Transverse colon (tissue), 4 donors: ENCODE measurements at regions not wholly inside any gene's neighbourhood (a gene's known extent, or its start where the extent isn't known, plus 50 kb on each side); places are given as distances from the start of the nearest gene placed in this dataset.

Experiments used
- DNase-seq: peaks from one replicate; pipeline ENCODE4 v3.0.0-alpha.2; 2019
- H3K27ac ChIP-seq, 4 donors: fragments of 200-600 bp; sonication (generic); 2 replicates each; pipeline ENCODE4 v1.5.1; 2016 to 2018; ENCODE audit warnings: inconsistent platforms in 4 of 4
- H3K27me3 ChIP-seq: fragments of 200-600 bp; sonication (generic); 2 replicates; pipeline ENCODE4 v1.5.1; 2017; ENCODE audit warnings: inconsistent platforms
- H3K36me3 ChIP-seq, 4 donors: fragments of 200-600 bp; sonication (generic); 2 replicates each; pipeline ENCODE4 v1.5.1; 2017 to 2019; ENCODE audit warnings: inconsistent platforms in 4 of 4
- H3K4me1 ChIP-seq, 4 donors: fragments of 200-600 bp; sonication (generic); 2 replicates each; pipeline ENCODE4 v1.5.1; 2017 to 2020; ENCODE audit warnings: inconsistent platforms in 4 of 4
- H3K4me3 ChIP-seq, 4 donors: fragments of 200-600 bp; sonication (generic); 1 replicate in 1 of 4; 2 replicates in 3 of 4; pipeline versions ENCODE4 v1.5.1 to v1.6.1; 2017 to 2019; ENCODE audit warnings: inconsistent platforms in 4 of 4
- H3K9me3 ChIP-seq, 2 donors: fragments of 200-600 bp; sonication (generic); 2 replicates each; pipeline ENCODE4 v1.5.1; 2017 to 2019; ENCODE audit warnings: inconsistent platforms in 2 of 2
- EP300 ChIP-seq: sonication (generic); formaldehyde crosslinking; IDR thresholded peaks from one replicate; pipeline ENCODE4 v1.6.1; 2017; ENCODE audit warnings: antibody characterized with exemption, low read depth
- POLR2A ChIP-seq: fragments of 450-650 bp; IDR thresholded peaks from one replicate; pipeline ENCODE4 v1.6.1; 2016; ENCODE audit warnings: antibody characterized with exemption, mild to moderate bottlenecking, moderate library complexity
- POLR2AphosphoS5 ChIP-seq, 3 donors: sonication (generic); formaldehyde crosslinking; IDR thresholded peaks; one replicate each; pipeline ENCODE4 v1.6.1; 2016; ENCODE audit warnings: antibody characterized with exemption in 3 of 3
- WGBS, 2 donors: methylation state at CpG; one replicate each; pipeline ENCODE4 v1.1.5; 2018; ENCODE audit warnings: low coverage in 1 of 2; 5-methylcytosine and 5-hydroxymethylcytosine counted together
- in situ Hi-C, 4 donors: fragments of 200-750 bp; cut with MboI; loops; one replicate each; pipeline versions ENCODE4 v1.15.0 to v1.15.1; 2017; ENCODE audit warnings: low sequenced_read_pairs in 3 of 4, low pct_ligation_motif_present in 1 of 4, low pct_unique_long_range_greater_than_20kb in 1 of 4
- intact Hi-C: fragments of 100-400 bp; cut with DNase I; formaldehyde crosslinking; loops from one replicate; pipeline ENCODE4 v1.15.1; 2023; ENCODE audit warnings: low total_unique reads
- TF ChIP-seq, protein P1 (sequence below), 5 experiments: fragments of 200-600 bp in 3 of 5; fragments of 450-650 bp in 2 of 5; sonication (generic) in 3 of 5; IDR thresholded peaks; 1 replicate in 2 of 5; 2 replicates in 3 of 5; pipeline ENCODE4 v1.5.1; 2016 to 2017; ENCODE audit warnings: antibody characterized with exemption in 5 of 5, inconsistent platforms in 3 of 5, mild to moderate bottlenecking in 2 of 5, moderate library complexity in 1 of 5

DNA sequence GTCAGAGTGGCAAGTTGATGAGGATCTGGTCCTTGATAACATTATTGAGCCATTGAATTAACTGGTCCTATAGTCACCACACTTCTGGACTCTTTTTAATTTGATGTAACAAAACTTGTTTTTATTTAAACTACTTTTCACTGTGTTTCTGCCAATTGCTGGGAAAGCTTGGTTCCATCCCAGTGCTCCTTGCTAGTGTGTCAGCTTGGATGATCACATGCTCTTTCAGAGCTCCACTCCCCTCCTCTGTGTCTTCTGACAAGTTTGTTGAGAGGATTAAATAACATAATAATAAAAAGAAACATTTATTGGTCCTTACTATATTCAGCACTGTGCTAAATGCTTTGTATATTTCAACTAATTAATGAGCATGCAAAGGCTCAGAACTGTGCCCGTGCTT, 448.5 kb upstream of the B3GALT2 start:
- 93% methylated on average over 1 of the region's 1 CpG for WGBS, 2 donors
- TF ChIP-seq POLR2AphosphoS5 (IDR thresholded peaks at IDR 0.05) (no peak), POLR2A (no peak)
- TF ChIP-seq, protein P1, sequence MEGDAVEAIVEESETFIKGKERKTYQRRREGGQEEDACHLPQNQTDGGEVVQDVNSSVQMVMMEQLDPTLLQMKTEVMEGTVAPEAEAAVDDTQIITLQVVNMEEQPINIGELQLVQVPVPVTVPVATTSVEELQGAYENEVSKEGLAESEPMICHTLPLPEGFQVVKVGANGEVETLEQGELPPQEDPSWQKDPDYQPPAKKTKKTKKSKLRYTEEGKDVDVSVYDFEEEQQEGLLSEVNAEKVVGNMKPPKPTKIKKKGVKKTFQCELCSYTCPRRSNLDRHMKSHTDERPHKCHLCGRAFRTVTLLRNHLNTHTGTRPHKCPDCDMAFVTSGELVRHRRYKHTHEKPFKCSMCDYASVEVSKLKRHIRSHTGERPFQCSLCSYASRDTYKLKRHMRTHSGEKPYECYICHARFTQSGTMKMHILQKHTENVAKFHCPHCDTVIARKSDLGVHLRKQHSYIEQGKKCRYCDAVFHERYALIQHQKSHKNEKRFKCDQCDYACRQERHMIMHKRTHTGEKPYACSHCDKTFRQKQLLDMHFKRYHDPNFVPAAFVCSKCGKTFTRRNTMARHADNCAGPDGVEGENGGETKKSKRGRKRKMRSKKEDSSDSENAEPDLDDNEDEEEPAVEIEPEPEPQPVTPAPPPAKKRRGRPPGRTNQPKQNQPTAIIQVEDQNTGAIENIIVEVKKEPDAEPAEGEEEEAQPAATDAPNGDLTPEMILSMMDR (IDR thresholded peaks at IDR 0.05): no peak
- in situ Hi-C loops (no loop called here), intact Hi-C loops (no loop called here)
- Histone ChIP-seq H3K36me3 (no peaks in the 10 kb centered on the region), H3K27ac (no peak overlapping the region), H3K9me3 (no peaks in the 10 kb centered on the region), H3K4me1 (peaks cover 0 to 7% (median 0%) of the 10 kb centered on the region in 4 donors), H3K27me3 (no peaks in the 10 kb centered on the region), H3K4me3 (no peak overlapping the region)
- no peak for DNase-seq

DNA sequence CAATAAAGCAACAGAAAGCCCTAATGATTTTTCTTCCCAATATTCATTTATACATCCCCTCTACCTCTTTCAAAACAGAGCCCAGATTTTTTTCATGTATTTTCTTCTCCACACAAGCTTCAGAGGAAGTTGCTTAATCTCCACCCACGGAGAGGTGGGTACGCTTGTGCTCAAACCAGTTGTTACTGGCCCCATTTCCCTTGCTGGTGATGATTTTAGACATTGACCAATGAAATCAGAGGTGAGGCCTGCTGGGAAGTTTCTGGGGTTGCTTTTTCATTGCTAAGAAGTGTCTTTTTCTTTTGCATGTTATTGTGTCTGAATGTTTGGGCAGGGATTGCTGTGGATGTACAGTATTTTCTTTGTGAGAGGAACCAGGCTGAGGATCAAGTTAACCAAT, 448.1 kb upstream of the B3GALT2 start:
- WGBS, 2 donors: 63 to 90% methylated on average over 2 of the region's 2 CpGs
- Histone ChIP-seq H3K36me3 (no peaks in the 10 kb centered on the region), H3K27ac (no peak overlapping the region), H3K27me3 (no peaks in the 10 kb centered on the region), H3K9me3 (no peaks in the 10 kb centered on the region), H3K4me1 (peaks cover 0 to 7% (median 0%) of the 10 kb centered on the region in 4 donors), H3K4me3 (no peak overlapping the region)
- DNase-seq: no peak
- TF ChIP-seq EP300 (no peak), POLR2AphosphoS5 (IDR thresholded peaks at IDR 0.05) (no peak), POLR2A (no peak)
- TF ChIP-seq, protein P1 (IDR thresholded peaks at IDR 0.05): no peak
- intact Hi-C loops (no loop called here), in situ Hi-C loops (no loop called here)

DNA sequence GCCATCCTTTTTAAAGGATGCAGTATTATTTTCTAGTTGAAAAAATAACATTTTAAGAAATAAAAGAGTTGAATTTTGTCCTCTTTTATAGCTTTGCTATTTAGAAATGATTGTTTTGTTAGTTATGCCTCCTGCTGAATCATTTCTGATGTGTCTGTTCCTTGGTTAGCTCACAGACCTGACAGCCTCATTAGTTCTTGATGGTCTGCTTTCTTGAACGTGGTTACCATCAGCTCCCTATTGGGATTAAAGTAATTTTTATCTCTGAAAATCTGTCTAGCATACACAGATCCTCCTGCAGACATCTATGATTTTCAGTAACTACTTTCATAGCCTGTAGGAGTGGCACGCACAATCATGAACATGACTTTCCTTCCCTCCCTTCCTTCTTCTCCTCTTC, 447.6 kb upstream of the B3GALT2 start:
- Histone ChIP-seq H3K9me3 (no peaks in the 10 kb centered on the region), H3K4me3 (no peak overlapping the region), H3K27me3 (no peaks in the 10 kb centered on the region), H3K4me1 (peaks cover 0 to 7% (median 0%) of the 10 kb centered on the region in 4 donors), H3K27ac (no peak overlapping the region), H3K36me3 (no peaks in the 10 kb centered on the region)
- intact Hi-C loops: no loop called here
- TF ChIP-seq POLR2AphosphoS5 (IDR thresholded peaks at IDR 0.05) (no peak), EP300 (no peak), POLR2A (no peak)
- in situ Hi-C loops: no loop called here
- no peak for DNase-seq
- 33 to 81% methylated on average over 2 of the region's 2 CpGs for WGBS, 2 donors

DNA sequence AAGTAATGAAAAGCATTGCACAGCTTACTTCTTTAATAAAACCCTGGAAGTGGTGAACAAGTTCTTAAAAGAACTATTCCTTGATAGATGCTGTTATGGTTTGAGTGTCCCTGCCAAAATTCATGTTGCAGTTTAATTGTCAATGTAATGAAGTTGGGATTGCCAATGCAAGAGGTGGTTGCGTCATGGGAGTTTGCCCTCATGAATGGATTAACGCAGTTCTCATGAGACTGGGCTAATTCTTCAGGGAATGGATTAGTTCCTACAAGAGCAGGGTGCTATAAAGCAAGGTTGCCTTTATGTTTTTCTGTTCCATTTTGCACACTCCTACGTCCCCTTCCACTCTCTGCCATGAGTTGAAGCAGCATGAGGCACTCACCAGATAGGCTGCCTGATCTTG, 446.7 kb upstream of the B3GALT2 start:
- WGBS, 2 donors: 96 to 100% methylated on average over 3 of the region's 3 CpGs
- Histone ChIP-seq H3K4me1 (peaks cover 0 to 7% (median 0%) of the 10 kb centered on the region in 4 donors), H3K4me3 (no peak overlapping the region), H3K36me3 (no peaks in the 10 kb centered on the region), H3K9me3 (no peaks in the 10 kb centered on the region), H3K27me3 (no peaks in the 10 kb centered on the region), H3K27ac (no peak overlapping the region)
- intact Hi-C loops (no loop called here), in situ Hi-C loops (no loop called here)
- TF ChIP-seq EP300 (no peak), POLR2A (no peak), POLR2AphosphoS5 (IDR thresholded peaks at IDR 0.05) (no peak)
- TF ChIP-seq, protein P1 (IDR thresholded peaks at IDR 0.05): no peak
- DNase-seq: no peak

DNA sequence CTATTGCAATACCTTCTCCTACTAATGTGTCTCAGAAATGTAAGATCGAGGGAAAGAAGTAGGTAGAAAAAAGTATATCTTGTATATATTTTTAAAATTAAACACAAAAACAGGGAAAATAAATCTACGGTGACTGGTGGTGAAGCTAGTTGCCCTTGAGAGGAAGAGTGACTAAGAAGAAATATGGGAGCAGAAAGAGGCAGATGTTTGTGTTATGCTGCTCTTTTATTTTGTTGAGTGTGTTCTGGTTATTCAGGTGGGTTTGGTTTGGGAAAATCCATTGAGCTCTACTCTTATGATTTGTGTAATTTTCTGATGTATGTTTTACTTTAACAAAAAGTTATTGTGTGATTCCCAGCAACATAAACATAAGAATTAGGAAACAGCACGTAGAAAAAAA, 444.9 kb upstream of the B3GALT2 start:
- in situ Hi-C loops: no loop called here
- 71 to 89% methylated on average over 3 of the region's 3 CpGs for WGBS, 2 donors

More for the DNA sequence above, 444.9 kb upstream of the B3GALT2 start:
- H3K27me3 ChIP-seq: no peaks in the 10 kb centered on the region
- H3K27ac ChIP-seq: no peak overlapping the region
- no peak overlapping the region for H3K4me3 ChIP-seq
- H3K9me3 ChIP-seq: no peaks in the 10 kb centered on the region
- TF ChIP-seq POLR2AphosphoS5 (IDR thresholded peaks at IDR 0.05): no peak
- TF ChIP-seq POLR2A: no peak
- TF ChIP-seq, protein P1 (IDR thresholded peaks at IDR 0.05): no peak
- no peak for TF ChIP-seq EP300
- DNase-seq: no peak
- no peaks in the 10 kb centered on the region for H3K36me3 ChIP-seq
- intact Hi-C loops: no loop called here
- H3K4me1 ChIP-seq: peaks cover 0 to 7% (median 0%) of the 10 kb centered on the region in 4 donors
